ENCODE measurements at regions not wholly inside any gene's neighbourhood (a gene's known extent, or its start where the extent isn't known, plus 50 kb on each side); places are given as distances from the start of the nearest gene placed in this dataset.

- TF ChIP-seq PHF8 (conservative IDR thresholded peaks at IDR 0.05; ENCODE audit: low read depth, low read length) (no peak), POLR2AphosphoS5 (IDR thresholded peaks at IDR 0.05; ENCODE audit: low read depth, low read length) (no peak)
Observed at GRCh38 chr6:71205336-71205956, 83.2 kb upstream of the OGFRL1 start (continued).
